ENCODE measurements at regions not wholly inside any gene's neighbourhood (a gene's known extent, or its start where the extent isn't known, plus 50 kb on each side); places are given as distances from the start of the nearest gene placed in this dataset.

GRCh38 chr3:137938876-137939275 lies 71.1 kb upstream of the CLDN18 start (continued):
- no peak for TF ChIP-seq BACH1 (IDR thresholded peaks at IDR 0.05; ENCODE audit: low read length)
- no peak for TF ChIP-seq RXRA (IDR thresholded peaks at IDR 0.05; ENCODE audit: insufficient read depth, low read depth, low read length)
- no peak for TF ChIP-seq TEAD4 (IDR thresholded peaks at IDR 0.05; ENCODE audit: low read depth, low read length)
- TF ChIP-seq SIX5 (IDR thresholded peaks at IDR 0.05; ENCODE audit: low read depth, low read length) = no peak
- TF ChIP-seq RFX5 (IDR thresholded peaks at IDR 0.05; ENCODE audit: borderline replicate concordance, low read depth, low read length) = no peak

All from H1 (cell line).